NCI-H128 (cell line): ENCODE measurements at regions not wholly inside any gene's neighbourhood (a gene's known extent, or its start where the extent isn't known, plus 50 kb on each side); places are given as distances from the start of the nearest gene placed in this dataset.

ENCODE experiments used
- DNase-seq: peaks from one replicate; lab custom pipeline; 2025; ENCODE audit not compliant: unreplicated experiment; lab: John Stamatoyannopoulos, UW

DNA sequence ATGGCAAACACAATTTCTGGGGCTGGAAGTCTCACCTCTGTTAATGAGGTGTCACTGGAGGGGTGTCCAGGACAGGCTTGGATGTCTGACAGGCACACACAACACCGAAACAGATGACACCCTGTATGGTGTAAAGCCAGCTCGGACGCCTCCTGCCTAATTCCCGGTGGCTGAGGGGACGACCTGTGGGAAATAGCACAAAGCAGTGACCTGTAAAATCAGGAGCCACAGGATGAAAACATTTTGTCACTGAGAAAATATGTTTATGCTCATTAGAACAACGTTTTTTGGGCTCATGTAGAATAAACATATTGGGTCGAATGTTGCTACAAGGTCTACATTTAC is 285.0 kb upstream of the RTL1 start:
- DNase-seq: no peak

DNA sequence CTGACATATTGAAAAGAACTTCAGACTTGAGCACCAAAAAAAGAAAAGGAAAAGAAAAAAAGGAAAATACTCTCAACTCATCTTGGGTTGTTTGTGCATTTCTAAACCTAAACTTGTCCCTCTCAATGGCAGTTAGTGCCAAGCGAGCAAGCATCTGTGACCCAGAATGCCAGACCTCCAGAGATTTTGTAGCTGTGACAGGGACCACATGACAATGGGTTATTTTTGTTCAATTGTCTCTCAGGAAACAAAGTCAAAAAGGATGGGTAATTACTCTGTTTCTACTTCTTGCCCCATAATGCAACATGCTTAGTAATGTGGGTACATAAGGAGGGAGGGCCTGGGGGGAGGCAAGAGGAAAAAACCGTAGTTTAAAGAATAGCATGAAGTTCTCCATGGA is 285.7 kb upstream of the RTL1 start:
- DNase-seq: no peak

DNA sequence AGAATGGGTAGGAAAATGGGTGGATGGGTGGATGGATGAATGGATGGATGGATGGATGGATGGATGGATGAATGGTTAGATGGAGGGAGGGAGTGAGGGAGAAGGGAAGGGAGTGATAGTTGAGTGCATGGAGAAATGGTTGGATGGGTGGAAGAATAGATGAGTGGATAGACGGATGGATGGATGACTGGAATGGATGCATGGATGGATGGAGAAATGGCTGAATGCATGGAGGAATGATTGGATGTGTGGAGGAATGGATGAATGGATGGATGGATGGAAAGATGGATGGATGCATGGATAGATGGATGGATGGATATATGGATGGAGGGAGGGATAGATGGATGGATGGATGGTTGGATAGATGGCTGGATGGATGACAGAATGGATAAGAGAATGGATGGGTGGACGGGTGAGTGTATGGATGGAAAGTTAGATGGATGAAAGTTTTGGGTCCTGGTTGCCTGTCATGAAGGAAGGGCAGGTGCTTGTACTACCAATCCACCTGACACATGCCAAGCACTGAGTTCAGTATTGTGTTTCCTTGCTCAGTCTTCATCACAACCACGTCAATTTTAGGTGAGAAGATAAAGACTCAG is 286.5 kb upstream of the RTL1 start:
- DNase-seq: no peak

DNA sequence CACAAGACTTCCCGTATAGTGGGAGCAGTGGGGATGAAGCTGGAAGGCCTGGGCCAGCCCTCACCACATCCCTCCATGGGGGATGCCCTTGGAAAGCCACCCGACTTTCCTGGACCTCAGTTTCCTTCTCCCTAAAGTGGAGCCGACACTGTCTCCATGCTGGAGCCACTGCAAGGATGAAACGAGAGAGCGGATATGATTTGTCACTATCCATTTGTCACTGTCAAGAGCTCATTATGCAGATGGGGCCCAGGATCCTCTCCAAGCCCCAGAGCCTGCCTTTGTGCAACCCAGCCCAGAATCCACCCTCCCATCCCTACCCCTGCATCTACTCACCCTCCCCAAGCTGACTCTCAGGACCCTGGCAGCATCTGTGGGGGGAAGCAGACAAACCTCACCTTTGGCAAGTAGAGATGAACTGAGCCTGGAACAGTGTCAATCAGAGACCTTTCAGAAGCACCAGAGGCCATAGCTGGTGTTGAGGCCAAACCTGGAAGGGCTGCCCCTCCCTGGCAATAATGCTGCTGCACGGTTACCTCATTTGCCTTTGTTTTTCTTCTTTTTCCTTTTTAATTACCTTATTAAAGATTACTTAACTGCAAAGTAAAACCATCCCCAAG is 287.7 kb upstream of the RTL1 start:
- no peak for DNase-seq

GRCh38 chr14:101191721-101192660 is 288.5 kb upstream of the RTL1 start:
- DNase-seq: no peak

DNA sequence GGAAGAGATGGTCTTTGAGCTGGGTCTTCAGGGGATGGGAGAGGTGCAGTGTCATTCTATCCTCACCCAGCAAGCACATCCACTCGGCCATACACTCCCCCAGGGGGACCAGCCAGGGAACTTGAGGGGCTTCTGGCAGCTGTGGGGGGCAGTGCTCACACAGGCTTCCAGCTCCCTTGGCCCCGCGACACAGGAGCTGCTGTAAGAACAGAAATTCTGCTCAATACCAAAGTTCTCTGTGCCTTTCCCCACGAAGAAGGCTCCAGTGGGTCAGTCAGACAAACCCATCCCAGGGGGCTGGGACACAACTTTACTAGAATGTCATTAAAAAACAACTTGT is 289.1 kb upstream of the RTL1 start:
- DNase-seq: no peak

DNA sequence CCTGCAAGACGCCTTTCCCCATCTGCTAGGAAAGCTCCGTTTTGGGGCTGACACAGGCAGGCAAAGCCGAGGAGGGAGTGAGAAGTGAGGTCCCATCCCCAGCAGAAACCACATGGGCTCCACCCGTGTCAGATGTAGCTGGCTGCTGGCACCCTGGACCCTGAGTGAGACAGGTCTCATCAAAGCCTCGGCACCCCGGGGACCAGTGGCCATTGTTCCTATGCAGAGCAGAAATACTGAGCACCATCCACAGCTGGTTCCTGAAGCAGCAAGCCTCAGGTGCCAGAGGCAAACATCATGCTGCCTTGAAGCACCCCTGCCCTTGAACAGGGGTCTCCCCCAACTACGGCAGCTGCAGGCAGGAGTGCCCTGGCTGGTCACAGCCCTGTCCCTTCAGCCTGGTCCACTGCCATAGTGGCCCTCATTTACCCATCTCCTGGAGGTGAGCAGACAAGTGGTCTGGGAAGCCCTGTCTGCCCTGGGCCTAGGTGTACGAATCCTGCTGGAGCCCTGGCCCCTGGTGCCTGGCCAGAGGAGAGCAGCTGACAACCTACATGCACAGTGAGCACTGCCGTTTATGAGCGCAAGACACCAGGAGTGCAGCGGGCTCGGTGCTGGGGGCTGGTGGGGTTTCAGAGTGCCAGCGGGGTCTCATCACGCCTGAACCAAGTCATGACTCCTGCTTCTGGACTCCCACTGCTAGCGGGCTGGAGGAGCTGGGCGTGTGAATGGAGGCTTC is 289.8 kb upstream of the RTL1 start:
- DNase-seq: no peak

GRCh38 chr14:101193845-101194372 is 290.4 kb upstream of the RTL1 start:
- DNase-seq: peak; percentile 38

DNA sequence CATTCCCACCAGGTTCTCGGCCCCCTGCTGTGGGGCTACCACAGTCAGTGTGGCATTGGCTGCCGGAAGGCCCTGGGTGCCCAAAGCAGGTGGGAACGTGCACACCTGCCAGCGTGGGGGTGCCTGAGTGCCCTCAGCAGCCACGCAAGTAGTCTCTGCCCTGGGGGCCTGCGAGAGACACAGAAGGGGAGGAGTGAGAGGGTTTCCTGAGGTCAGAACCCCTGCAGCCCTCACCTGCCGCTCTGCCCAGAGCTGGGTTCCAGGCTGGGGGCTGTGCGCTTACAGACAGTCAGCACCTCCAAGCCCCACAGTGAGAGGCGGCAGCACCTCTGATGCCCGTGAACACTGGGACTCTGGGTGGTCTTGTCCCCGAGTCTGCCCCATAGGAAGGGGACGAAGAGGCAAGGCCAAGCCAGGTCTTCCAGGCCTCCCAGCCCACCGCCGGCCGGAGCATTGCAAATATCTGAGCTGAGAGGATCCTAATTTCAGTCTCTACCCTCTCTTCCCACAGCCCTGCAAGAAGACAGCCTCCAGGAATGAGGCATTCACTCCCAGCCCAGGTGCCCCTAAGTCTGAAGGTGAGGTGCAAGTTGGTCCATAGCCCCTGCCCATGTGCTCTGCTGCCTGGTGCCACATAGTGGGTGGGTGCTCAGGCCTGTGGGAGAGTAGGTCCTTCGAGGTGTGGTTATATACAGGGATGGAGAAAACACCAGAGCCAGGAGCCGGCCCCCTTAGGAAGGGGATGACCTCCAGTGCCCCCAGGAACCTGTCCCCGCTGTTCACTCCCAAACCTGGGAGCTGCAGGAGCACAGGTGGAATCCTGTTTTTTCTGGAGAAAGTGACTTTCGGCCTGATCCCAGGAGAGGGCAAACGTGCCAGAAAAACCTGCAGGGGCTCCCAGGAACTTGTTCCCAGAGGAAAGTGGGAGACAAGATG is 291.1 kb upstream of the RTL1 start:
- no peak for DNase-seq

GRCh38 chr14:101195309-101195901 is 291.9 kb upstream of the RTL1 start:
- DNase-seq: no peak

GRCh38 chr14:101196051-101196712 is 292.7 kb upstream of the RTL1 start:
- no peak for DNase-seq

DNA sequence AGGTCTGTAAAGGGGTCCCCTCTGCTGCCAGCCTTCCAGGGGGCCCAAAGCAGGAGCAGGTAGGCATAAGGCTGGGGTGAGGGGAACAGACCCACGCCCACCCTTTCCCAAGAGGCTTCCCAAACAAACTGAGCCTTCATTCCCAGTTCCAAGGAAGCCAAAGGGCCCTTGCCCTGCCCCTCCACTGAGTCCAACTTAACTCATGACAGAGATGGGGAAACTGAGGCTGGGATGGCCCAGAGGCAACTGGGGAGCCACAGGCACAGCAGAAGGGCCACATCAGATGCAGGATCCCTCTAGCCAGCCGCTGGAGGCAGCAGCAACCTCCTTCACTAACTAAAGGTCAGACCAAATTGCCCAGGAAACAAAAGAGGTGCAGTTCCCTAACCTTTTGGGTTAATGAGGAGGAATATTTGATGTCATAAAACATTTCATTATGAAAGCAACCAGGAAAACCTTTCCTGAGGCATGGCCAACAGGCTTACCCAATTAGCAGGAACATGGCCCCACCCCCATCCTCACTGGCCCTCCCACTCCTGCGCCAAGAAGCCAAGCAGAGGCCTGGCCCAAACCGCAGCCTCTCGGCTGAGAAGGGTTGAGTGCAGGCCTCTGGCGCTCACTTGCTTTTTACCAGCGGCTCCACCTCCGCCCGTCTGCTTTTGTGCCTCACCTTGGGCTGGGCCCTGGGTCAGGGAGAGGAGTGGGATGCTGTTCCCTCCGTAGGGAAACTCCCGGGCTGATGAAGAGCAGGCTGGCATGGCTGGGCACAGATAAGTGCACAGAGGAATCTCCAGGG is 293.5 kb upstream of the RTL1 start:
- DNase-seq: no peak

DNA sequence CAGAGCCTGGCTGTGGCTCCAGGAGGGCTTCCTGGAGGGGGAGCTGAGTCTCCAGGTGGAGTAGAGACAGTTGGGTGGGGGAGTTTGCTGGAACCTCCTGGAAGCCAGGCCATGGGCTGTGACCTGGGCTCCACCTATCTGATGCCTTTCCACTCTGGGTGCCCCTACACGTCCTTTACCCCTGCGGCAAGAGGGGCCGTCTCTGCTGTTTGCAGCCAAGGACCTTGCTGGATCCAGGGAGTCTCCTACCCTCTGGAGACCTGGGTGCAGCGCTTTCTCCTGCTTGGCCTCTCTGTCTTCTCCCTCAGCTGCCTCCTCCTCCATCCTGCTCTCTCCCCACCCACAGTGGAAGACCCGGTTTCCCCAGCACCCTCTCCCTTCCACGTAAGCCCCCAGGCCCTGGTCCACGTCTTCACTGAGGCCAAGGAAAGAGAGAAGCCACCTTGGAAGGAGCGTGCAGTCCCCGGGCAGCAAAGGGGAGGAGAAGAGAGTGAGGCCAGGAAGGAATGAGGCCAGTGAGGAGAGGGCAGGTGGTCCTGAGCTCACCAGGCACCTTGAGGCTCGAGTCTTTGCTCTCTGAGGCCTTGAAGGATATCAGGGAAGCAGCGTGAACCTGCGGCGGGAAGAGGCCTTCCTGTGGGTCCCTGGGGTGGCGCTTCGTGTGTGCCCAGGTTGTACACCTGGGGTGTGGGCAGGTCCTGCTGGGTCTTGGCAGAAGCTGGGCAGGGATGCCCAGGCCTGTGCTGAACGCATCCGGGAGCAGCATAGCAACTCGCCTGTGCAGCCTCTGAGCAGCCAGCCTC is 294.3 kb upstream of the RTL1 start:
- no peak for DNase-seq

GRCh38 chr14:101198398-101199027 is 295.0 kb upstream of the RTL1 start:
- DNase-seq: no peak

- no peak for DNase-seq
Measured at GRCh38 chr14:101199028-101199770, 295.7 kb upstream of the RTL1 start.

GRCh38 chr14:101200008-101200649 is 296.6 kb upstream of the RTL1 start:
- no peak for DNase-seq
